ENCODE measurements at regions not wholly inside any gene's neighbourhood (a gene's known extent, or its start where the extent isn't known, plus 50 kb on each side); places are given as distances from the start of the nearest gene placed in this dataset. TPM values are rescaled to one million over a fixed set of nuclear protein-coding genes. Genes with fewer than 3 reads are reported as not detected.

GRCh38 chr4:64465263-64465662, 56.0 kb upstream of the TECRL start:
- Histone ChIP-seq H3K4me1 (ENCODE audit: control insufficient read depth in 5 of 5, insufficient read depth in 5 of 5, low read length in 5 of 5) (no peaks in the 10 kb centered on the region), H3K27me3 (ENCODE audit: control insufficient read depth in 3 of 3, insufficient read depth in 3 of 3, low read length in 2 of 3) (no peaks in the 10 kb centered on the region), H3K9me3 (ENCODE audit: control insufficient read depth in 4 of 4, insufficient read depth in 3 of 4, low read length in 3 of 4) (no peaks in the 10 kb centered on the region), H3K4me3 (no peak overlapping the region), H3K27ac (ENCODE audit: low read depth in 1 of 2, low read length in 1 of 2) (no peak overlapping the region), H3K9ac (ENCODE audit: insufficient read depth in 1 of 2, low read length in 2 of 2) (no peak overlapping the region), H3K36me3 (ENCODE audit: control insufficient read depth in 4 of 4, insufficient read depth in 4 of 4, low read length in 4 of 4) (no peaks in the 10 kb centered on the region)
- ATAC-seq (ENCODE audit: insufficient read depth, low FRiP score) (no peak), DNase-seq (no peak)
- TF ChIP-seq, protein P1, sequence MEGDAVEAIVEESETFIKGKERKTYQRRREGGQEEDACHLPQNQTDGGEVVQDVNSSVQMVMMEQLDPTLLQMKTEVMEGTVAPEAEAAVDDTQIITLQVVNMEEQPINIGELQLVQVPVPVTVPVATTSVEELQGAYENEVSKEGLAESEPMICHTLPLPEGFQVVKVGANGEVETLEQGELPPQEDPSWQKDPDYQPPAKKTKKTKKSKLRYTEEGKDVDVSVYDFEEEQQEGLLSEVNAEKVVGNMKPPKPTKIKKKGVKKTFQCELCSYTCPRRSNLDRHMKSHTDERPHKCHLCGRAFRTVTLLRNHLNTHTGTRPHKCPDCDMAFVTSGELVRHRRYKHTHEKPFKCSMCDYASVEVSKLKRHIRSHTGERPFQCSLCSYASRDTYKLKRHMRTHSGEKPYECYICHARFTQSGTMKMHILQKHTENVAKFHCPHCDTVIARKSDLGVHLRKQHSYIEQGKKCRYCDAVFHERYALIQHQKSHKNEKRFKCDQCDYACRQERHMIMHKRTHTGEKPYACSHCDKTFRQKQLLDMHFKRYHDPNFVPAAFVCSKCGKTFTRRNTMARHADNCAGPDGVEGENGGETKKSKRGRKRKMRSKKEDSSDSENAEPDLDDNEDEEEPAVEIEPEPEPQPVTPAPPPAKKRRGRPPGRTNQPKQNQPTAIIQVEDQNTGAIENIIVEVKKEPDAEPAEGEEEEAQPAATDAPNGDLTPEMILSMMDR (IDR thresholded peaks at IDR 0.05; ENCODE audit: control extremely low read depth, extremely low read depth) = no peak
- WGBS, 2 donors = 79 to 87% methylated on average over 4 of the region's 4 CpGs

- TF ChIP-seq, protein P1 (IDR thresholded peaks at IDR 0.05; ENCODE audit: control extremely low read depth, extremely low read depth) = no peak
- 56 to 66% methylated on average over 5 of the region's 5 CpGs for WGBS, 2 donors
- Histone ChIP-seq H3K36me3 (ENCODE audit: control insufficient read depth in 4 of 4, insufficient read depth in 4 of 4, low read length in 4 of 4) (no peaks in the 10 kb centered on the region), H3K9me3 (ENCODE audit: control insufficient read depth in 4 of 4, insufficient read depth in 3 of 4, low read length in 3 of 4) (no peaks in the 10 kb centered on the region), H3K4me3 (no peak overlapping the region), H3K27me3 (ENCODE audit: control insufficient read depth in 3 of 3, insufficient read depth in 3 of 3, low read length in 2 of 3) (no peaks in the 10 kb centered on the region), H3K27ac (ENCODE audit: low read depth in 1 of 2, low read length in 1 of 2) (no peak overlapping the region), H3K4me1 (ENCODE audit: control insufficient read depth in 5 of 5, insufficient read depth in 5 of 5, low read length in 5 of 5) (no peaks in the 10 kb centered on the region), H3K9ac (ENCODE audit: insufficient read depth in 1 of 2, low read length in 2 of 2) (no peak overlapping the region)
- no peak for ATAC-seq (ENCODE audit: insufficient read depth, low FRiP score)
- no peak for DNase-seq
Measured at GRCh38 chr4:64464581-64464980, 55.3 kb upstream of the TECRL start.

Small RNA genes in the stretch of these regions (small RNA-seq; reads per million reads assigned to genes)
- gene MTCO3P27 (ENCODE audit: low replicate concordance) (not detected), gene MTND4LP31 (ENCODE audit: low replicate concordance) (not detected)
